ENCODE measurements at regions not wholly inside any gene's neighbourhood (a gene's known extent, or its start where the extent isn't known, plus 50 kb on each side); places are given as distances from the start of the nearest gene placed in this dataset.
"Not testable (repeated sequence)": the region's sequence is repeated elsewhere in the genome, so short reads cannot be mapped to it uniquely, and the experiment has no call there.

- Mint-ChIP-seq H3K9me3 (peaks cover 3% of the 10 kb centered on the region), H3K4me3 (no peak overlapping the region), H3K4me1 (ENCODE audit: low read depth) (no peaks in the 10 kb centered on the region), H3K36me3 (ENCODE audit: low read depth) (no peaks in the 10 kb centered on the region), H3K27ac (no peak overlapping the region), H3K27me3 (no peaks in the 10 kb centered on the region)
- intact Hi-C loops (cut with micrococcal nuclease), result no loop called here
Measured at GRCh38 chr2:19104503-19104902, 253.9 kb downstream of the OSR1 start.

- Mint-ChIP-seq H3K27ac (no peak overlapping the region), H3K36me3 (ENCODE audit: low read depth) (no peaks in the 10 kb centered on the region), H3K4me3 (no peak overlapping the region), H3K9me3 (no peaks in the 10 kb centered on the region), H3K4me1 (ENCODE audit: low read depth) (no peaks in the 10 kb centered on the region), H3K27me3 (no peaks in the 10 kb centered on the region)
- intact Hi-C loops (cut with micrococcal nuclease), result no loop called here
Measured at GRCh38 chr2:19102696-19103423, 255.6 kb downstream of the OSR1 start.

DNA sequence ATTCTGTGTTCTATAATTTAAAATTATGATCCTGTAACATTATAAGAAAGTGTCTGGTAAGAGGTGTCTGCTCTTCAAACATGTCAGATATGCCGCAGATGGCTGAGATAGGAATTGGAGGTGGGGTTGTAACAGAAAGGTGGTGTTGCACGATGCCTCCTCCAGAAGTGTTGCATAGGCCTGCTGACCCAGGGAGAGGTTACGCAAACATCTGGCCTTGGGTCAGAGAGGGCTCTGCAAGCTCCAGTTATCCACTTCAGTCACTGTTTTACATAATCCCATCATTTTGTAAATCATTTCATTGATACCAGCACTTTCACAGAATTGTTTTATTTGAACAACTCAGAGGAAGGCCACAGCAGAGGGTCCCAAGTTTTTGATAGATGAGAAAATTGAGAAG is 256.5 kb downstream of the OSR1 start:
- intact Hi-C loops (cut with micrococcal nuclease), result no loop called here
- H3K4me3 Mint-ChIP-seq, result no peak overlapping the region
- H3K27ac Mint-ChIP-seq, result no peak overlapping the region

DNA sequence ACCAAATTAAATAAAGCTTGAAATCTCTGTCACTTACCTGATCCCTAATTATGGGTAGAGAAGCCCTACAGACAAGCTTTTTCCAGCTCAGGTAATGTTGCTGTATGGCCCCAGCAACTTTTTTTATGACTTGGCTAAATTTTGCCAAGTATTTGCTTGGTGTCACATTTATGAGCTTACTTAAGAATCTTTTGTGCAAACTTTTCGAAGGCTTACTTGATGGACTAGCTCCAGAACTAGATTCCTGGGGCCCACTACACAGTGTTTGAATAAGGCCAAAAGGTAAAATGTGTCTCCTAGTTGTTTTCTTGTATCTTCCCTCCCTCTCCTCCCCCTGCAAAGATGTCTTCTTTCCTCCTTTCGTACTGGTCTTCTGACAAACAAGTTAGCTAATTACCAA is 257.9 kb downstream of the OSR1 start:
- Mint-ChIP-seq H3K36me3 (ENCODE audit: low read depth) (no peaks in the 10 kb centered on the region), H3K9me3 (no peaks in the 10 kb centered on the region), H3K27ac (no peak overlapping the region), H3K4me3 (no peak overlapping the region), H3K27me3 (no peaks in the 10 kb centered on the region), H3K4me1 (ENCODE audit: low read depth) (no peaks in the 10 kb centered on the region)
- intact Hi-C loops (cut with micrococcal nuclease), result no loop called here

More for the DNA sequence above, 256.5 kb downstream of the OSR1 start:
- no peaks in the 10 kb centered on the region for H3K27me3 Mint-ChIP-seq
- H3K36me3 Mint-ChIP-seq (ENCODE audit: low read depth), result no peaks in the 10 kb centered on the region
- no peaks in the 10 kb centered on the region for H3K9me3 Mint-ChIP-seq
- H3K4me1 Mint-ChIP-seq (ENCODE audit: low read depth), result no peaks in the 10 kb centered on the region

- Mint-ChIP-seq H3K27me3 (no peaks in the 10 kb centered on the region), H3K4me1 (ENCODE audit: low read depth) (no peaks in the 10 kb centered on the region), H3K36me3 (ENCODE audit: low read depth) (no peaks in the 10 kb centered on the region), H3K9me3 (no peaks in the 10 kb centered on the region), H3K27ac (no peak overlapping the region), H3K4me3 (no peak overlapping the region)
- intact Hi-C loops (cut with micrococcal nuclease), result no loop called here
Measured at GRCh38 chr2:19099181-19099580, 259.2 kb downstream of the OSR1 start.

- no peaks in the 10 kb centered on the region for H3K36me3 Mint-ChIP-seq (ENCODE audit: low read depth)
- H3K27ac Mint-ChIP-seq, result no peak overlapping the region
- intact Hi-C loops (cut with micrococcal nuclease), result no loop called here
- H3K4me1 Mint-ChIP-seq (ENCODE audit: low read depth), result no peaks in the 10 kb centered on the region
- H3K4me3 Mint-ChIP-seq, result no peak overlapping the region
- H3K27me3 Mint-ChIP-seq, result no peaks in the 10 kb centered on the region
- H3K9me3 Mint-ChIP-seq, result no peaks in the 10 kb centered on the region
Measured at GRCh38 chr2:19098467-19099160, 259.8 kb downstream of the OSR1 start.

DNA sequence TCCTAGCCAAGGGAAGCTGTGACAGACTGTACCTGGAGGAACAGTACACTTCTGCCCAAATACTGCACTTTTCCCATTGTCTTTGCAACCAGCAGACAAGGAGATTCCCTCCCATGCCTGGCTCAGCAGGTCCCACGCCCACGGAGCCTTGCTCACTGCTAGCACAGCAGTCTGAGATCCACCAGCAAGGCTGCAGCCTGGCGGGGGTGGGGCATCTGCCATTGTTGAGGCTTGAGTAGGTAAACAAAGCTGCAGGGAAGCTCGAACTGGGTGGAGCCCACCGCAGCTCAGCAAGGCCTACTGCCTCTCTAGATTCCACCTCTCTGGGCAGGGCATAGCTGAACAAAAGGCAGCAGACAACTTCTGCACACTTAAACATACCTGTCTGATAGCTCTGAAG is 268.9 kb downstream of the OSR1 start:
- intact Hi-C loops (cut with micrococcal nuclease); H3K4me1 Mint-ChIP-seq (ENCODE audit: low read depth); H3K27me3 Mint-ChIP-seq; H3K27ac Mint-ChIP-seq; H3K4me3 Mint-ChIP-seq; H3K36me3 Mint-ChIP-seq (ENCODE audit: low read depth): not testable (repeated sequence)
- H3K9me3 Mint-ChIP-seq, result peaks cover 32% of the 10 kb centered on the region

- H3K4me3 Mint-ChIP-seq, result no peak overlapping the region
- H3K27me3 Mint-ChIP-seq, result no peaks in the 10 kb centered on the region
- no peaks in the 10 kb centered on the region for H3K4me1 Mint-ChIP-seq (ENCODE audit: low read depth)
- H3K36me3 Mint-ChIP-seq (ENCODE audit: low read depth), result no peaks in the 10 kb centered on the region
- intact Hi-C loops (cut with micrococcal nuclease), result no loop called here
- no peak overlapping the region for H3K27ac Mint-ChIP-seq
- H3K9me3 Mint-ChIP-seq, result peaks cover 13% of the 10 kb centered on the region
Measured at GRCh38 chr2:19086231-19086651, 272.2 kb downstream of the OSR1 start.

GRCh38 chr2:19078709-19079108 is 279.7 kb downstream of the OSR1 start:
- intact Hi-C loops (cut with micrococcal nuclease), result no loop called here
- Mint-ChIP-seq H3K27ac (no peak overlapping the region), H3K4me3 (no peak overlapping the region), H3K36me3 (ENCODE audit: low read depth) (no peaks in the 10 kb centered on the region), H3K9me3 (no peaks in the 10 kb centered on the region), H3K27me3 (no peaks in the 10 kb centered on the region), H3K4me1 (ENCODE audit: low read depth) (no peaks in the 10 kb centered on the region)

DNA sequence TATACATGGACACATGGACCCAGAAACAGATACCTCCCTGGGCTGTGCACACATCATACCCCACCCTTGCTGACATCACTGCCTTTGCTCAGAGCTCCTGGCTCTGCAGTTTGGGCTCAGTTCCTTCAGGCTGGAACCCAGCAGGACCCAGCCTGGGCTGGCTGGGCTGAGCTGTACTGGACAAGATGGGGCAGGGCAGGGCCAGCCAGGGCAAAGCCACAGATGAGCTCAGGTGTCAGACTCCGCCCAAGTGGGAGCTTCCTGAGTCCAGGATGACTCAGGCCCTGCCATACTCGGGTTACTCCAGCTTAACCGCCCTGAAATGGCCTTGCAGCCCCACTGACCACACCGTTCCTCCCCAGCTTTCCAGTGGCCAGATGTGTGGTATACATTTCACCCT is 284.9 kb downstream of the OSR1 start:
- H3K9me3 Mint-ChIP-seq, result peaks cover 6% of the 10 kb centered on the region
- no peak overlapping the region for H3K4me3 Mint-ChIP-seq
- H3K4me1 Mint-ChIP-seq (ENCODE audit: low read depth), result no peaks in the 10 kb centered on the region
- H3K27ac Mint-ChIP-seq, result no peak overlapping the region
- no peaks in the 10 kb centered on the region for H3K36me3 Mint-ChIP-seq (ENCODE audit: low read depth)
- no peaks in the 10 kb centered on the region for H3K27me3 Mint-ChIP-seq
- intact Hi-C loops (cut with micrococcal nuclease), result no loop called here

- intact Hi-C loops (cut with micrococcal nuclease), result no loop called here
- no peak overlapping the region for H3K27ac Mint-ChIP-seq
- no peak overlapping the region for H3K4me3 Mint-ChIP-seq
- H3K9me3 Mint-ChIP-seq, result peaks cover 6% of the 10 kb centered on the region
- H3K36me3 Mint-ChIP-seq (ENCODE audit: low read depth), result no peaks in the 10 kb centered on the region
- no peaks in the 10 kb centered on the region for H3K27me3 Mint-ChIP-seq
- H3K4me1 Mint-ChIP-seq (ENCODE audit: low read depth), result no peaks in the 10 kb centered on the region
Measured at GRCh38 chr2:19072161-19072560, 286.3 kb downstream of the OSR1 start.

GRCh38 chr2:19070886-19071285 is 287.5 kb downstream of the OSR1 start:
- Mint-ChIP-seq H3K36me3 (ENCODE audit: low read depth) (no peaks in the 10 kb centered on the region), H3K4me1 (ENCODE audit: low read depth) (no peaks in the 10 kb centered on the region), H3K4me3 (no peak overlapping the region), H3K27ac (no peak overlapping the region), H3K9me3 (peaks cover 6% of the 10 kb centered on the region), H3K27me3 (no peaks in the 10 kb centered on the region)
- intact Hi-C loops (cut with micrococcal nuclease), result no loop called here

DNA sequence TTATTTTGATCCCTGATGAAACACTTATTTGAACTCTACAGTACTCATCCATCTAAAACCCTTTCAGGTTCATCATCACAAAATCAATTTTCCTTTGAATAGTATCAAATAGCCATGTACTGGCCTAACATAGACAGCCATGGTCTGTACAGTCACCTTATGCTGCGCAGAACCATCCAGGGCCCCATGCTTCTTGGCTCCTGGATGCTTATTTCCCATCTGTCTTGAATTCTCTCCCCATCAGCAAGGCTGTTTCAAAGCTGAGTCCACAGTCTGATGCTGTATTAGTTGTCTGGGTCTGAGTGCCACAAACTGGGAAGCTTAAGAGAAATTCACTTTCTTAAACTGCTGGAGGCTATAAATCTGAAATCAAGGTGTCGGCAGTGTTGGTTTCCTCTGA is 290.2 kb downstream of the OSR1 start:
- Mint-ChIP-seq H3K27me3 (no peaks in the 10 kb centered on the region), H3K4me1 (ENCODE audit: low read depth) (no peaks in the 10 kb centered on the region), H3K9me3 (peaks cover 3% of the 10 kb centered on the region), H3K27ac (no peak overlapping the region), H3K36me3 (ENCODE audit: low read depth) (no peaks in the 10 kb centered on the region), H3K4me3 (no peak overlapping the region)
- intact Hi-C loops (cut with micrococcal nuclease), result no loop called here

GRCh38 chr2:19062370-19062769 is 296.1 kb downstream of the OSR1 start:
- intact Hi-C loops (cut with micrococcal nuclease), result no loop called here
- H3K9me3 Mint-ChIP-seq, result no peaks in the 10 kb centered on the region
- no peaks in the 10 kb centered on the region for H3K36me3 Mint-ChIP-seq (ENCODE audit: low read depth)
- no peaks in the 10 kb centered on the region for H3K27me3 Mint-ChIP-seq
- no peaks in the 10 kb centered on the region for H3K4me1 Mint-ChIP-seq (ENCODE audit: low read depth)
- no peak overlapping the region for H3K27ac Mint-ChIP-seq
- no peak overlapping the region for H3K4me3 Mint-ChIP-seq

DNA sequence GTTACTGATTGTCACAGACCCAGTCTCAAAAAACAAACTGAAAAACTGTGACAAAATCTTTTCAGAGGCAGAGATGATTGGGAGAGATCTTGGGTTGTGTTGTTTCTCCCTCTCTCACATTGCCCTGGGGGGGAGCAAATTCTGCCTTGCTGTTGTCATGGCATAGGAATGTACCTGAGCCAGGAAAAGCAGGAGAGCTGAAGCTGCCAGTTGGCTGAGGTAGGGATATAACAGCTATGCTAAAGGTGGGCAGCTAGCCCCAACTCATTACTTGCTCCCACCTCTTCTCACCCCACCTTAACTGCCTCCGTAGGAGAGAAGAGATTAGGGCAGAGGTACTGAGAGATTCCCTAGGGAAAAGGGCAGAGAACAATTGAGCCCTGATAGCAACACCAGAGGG is 299.3 kb downstream of the OSR1 start:
- H3K4me3 Mint-ChIP-seq, result no peak overlapping the region
- H3K9me3 Mint-ChIP-seq, result peaks cover 16% of the 10 kb centered on the region
- H3K27ac Mint-ChIP-seq, result no peak overlapping the region
- H3K36me3 Mint-ChIP-seq (ENCODE audit: low read depth), result no peaks in the 10 kb centered on the region
- intact Hi-C loops (cut with micrococcal nuclease), result no loop called here
- H3K27me3 Mint-ChIP-seq, result no peaks in the 10 kb centered on the region
- H3K4me1 Mint-ChIP-seq (ENCODE audit: low read depth), result no peaks in the 10 kb centered on the region

Measured in dendritic cell treated with granulocyte-macrophage colony-stimulating factor and Interleukin-4, amounts not matched to agents 40 ng/mL and 50 ng/mL, for 4 days (primary cell).